ENCODE measurements at regions not wholly inside any gene's neighbourhood (a gene's known extent, or its start where the extent isn't known, plus 50 kb on each side); places are given as distances from the start of the nearest gene placed in this dataset.

DNA sequence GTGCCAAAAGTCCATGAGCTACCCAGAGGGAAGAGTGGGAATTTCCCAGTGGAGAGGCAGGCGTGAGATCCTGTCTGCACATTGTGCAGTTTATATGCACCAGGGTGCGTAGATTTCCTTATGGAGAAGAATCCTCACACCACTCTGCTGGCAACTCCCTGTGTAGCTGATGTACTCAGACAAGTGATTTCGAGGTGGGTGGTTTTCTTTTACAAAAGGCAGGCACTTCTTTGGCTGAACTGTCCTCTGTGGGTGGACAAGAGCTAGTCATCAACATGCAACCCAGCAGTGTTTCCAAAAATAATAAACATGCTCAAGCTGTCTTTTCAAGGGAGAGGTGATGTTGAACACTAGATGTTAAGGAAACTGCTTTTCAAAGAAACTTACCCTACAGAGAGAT is 121.7 kb upstream of the NXT1 start:
- H4K8ac ChIP-seq (ENCODE audit: low read length), result no peak overlapping the region
- H2BK12ac ChIP-seq (ENCODE audit: low read length in 2 of 2), result peak overlapping the region in 1 of 2 experiments; percentile 28
- WGBS, result 31% methylated on average over 1 of the region's 3 CpGs
- no peak overlapping the region for H2AFZ ChIP-seq (ENCODE audit: low read depth, low read length)
- H3K9ac ChIP-seq (ENCODE audit: low read length), result peak overlapping the region; percentile 38
- H2BK120ac ChIP-seq (ENCODE audit: low read depth, low read length), result no peak overlapping the region
- H2BK15ac ChIP-seq (ENCODE audit: low read depth, poor library complexity, severe bottlenecking), result no peak overlapping the region
- H2AK5ac ChIP-seq (ENCODE audit: low read length, severe bottlenecking), result no peak overlapping the region
- H3K4me1 ChIP-seq (ENCODE audit: control insufficient read depth, insufficient read depth, low read depth, low read length), result peaks cover 5% of the 10 kb centered on the region
- no peaks in the 10 kb centered on the region for H3K36me3 ChIP-seq (ENCODE audit: control insufficient read depth in 1 of 2, insufficient read depth in 2 of 2, low read depth in 1 of 2, low read length in 2 of 2)
- H3K4me2 ChIP-seq (ENCODE audit: low read length, poor library complexity, severe bottlenecking), result no peak overlapping the region
- H3K27ac ChIP-seq (ENCODE audit: low read length, poor library complexity, severe bottlenecking), result no peak overlapping the region
- no peak overlapping the region for H3K4me3 ChIP-seq (ENCODE audit: insufficient read depth in 1 of 2, low read depth in 1 of 2, low read length in 2 of 2)
- peak; percentile 83 for DNase-seq
- peak overlapping the region in 1 of 2 experiments; percentile 33 for H3K4ac ChIP-seq (ENCODE audit: low read depth in 1 of 2, low read length in 2 of 2)
- no peak overlapping the region for H2BK5ac ChIP-seq (ENCODE audit: low read depth, low read length, poor library complexity, severe bottlenecking)
- peaks cover 11% of the 10 kb centered on the region for H3K9me3 ChIP-seq (ENCODE audit: control insufficient read depth, low read length)
- no peak overlapping the region for H3K23ac ChIP-seq (ENCODE audit: low read length in 2 of 2)
- H4K91ac ChIP-seq (ENCODE audit: low read length), result no peak overlapping the region
- no peaks in the 10 kb centered on the region for H3K79me1 ChIP-seq (replicated peaks; ENCODE audit: low read length, poor library complexity, severe bottlenecking)
- H3K14ac ChIP-seq (ENCODE audit: low read length in 2 of 2), result no peak overlapping the region
- no peaks in the 10 kb centered on the region for H3K27me3 ChIP-seq (ENCODE audit: control insufficient read depth in 1 of 2, insufficient read depth in 1 of 2, low read length in 2 of 2)
- peak overlapping the region; percentile 15 to 49 for H3K18ac ChIP-seq (ENCODE audit: low read depth in 1 of 2, low read length in 2 of 2)

DNA sequence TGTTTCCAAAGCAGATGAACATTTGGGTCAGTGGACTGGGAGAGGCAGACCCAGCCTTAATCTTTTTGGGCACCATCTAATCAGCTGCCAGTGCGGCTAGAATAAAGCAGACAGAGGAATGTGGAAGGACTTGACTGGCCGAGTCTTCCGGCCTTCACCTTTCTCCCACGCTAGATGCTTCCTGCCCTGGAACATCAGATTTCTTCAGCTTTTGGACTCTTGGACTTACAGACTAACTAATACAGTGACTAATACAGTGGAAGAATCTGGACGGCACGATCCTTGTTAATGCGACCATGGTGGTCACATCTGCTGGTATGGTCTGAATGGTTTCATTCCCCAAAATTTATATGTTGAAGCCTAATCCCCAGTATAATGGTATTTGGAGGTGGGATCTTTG is 122.6 kb upstream of the NXT1 start:
- Histone ChIP-seq H4K8ac (ENCODE audit: low read length) (no peak overlapping the region), H2AFZ (ENCODE audit: low read depth, low read length) (no peak overlapping the region), H3K36me3 (ENCODE audit: control insufficient read depth in 1 of 2, insufficient read depth in 2 of 2, low read depth in 1 of 2, low read length in 2 of 2) (no peaks in the 10 kb centered on the region), H3K18ac (ENCODE audit: low read depth in 1 of 2, low read length in 2 of 2) (peak overlapping the region; percentile 23 to 93), H3K9ac (ENCODE audit: low read length) (no peak overlapping the region), H2BK15ac (ENCODE audit: low read depth, poor library complexity, severe bottlenecking) (no peak overlapping the region), H2BK12ac (ENCODE audit: low read length in 2 of 2) (peak overlapping the region; percentile 29 to 75), H3K4ac (ENCODE audit: low read depth in 1 of 2, low read length in 2 of 2) (no peak overlapping the region), H2AK5ac (ENCODE audit: low read length, severe bottlenecking) (no peak overlapping the region), H2BK120ac (ENCODE audit: low read depth, low read length) (no peak overlapping the region), H3K79me1 (replicated peaks; ENCODE audit: low read length, poor library complexity, severe bottlenecking) (no peaks in the 10 kb centered on the region), H3K4me3 (ENCODE audit: insufficient read depth in 1 of 2, low read depth in 1 of 2, low read length in 2 of 2) (no peak overlapping the region), H3K23ac (ENCODE audit: low read length in 2 of 2) (no peak overlapping the region), H3K9me3 (ENCODE audit: control insufficient read depth, low read length) (peaks cover 16% of the 10 kb centered on the region), H3K27ac (ENCODE audit: low read length, poor library complexity, severe bottlenecking) (no peak overlapping the region), H3K4me2 (ENCODE audit: low read length, poor library complexity, severe bottlenecking) (no peak overlapping the region), H3K27me3 (ENCODE audit: control insufficient read depth in 1 of 2, insufficient read depth in 1 of 2, low read length in 2 of 2) (no peaks in the 10 kb centered on the region), H2BK5ac (ENCODE audit: low read depth, low read length, poor library complexity, severe bottlenecking) (no peak overlapping the region), H4K91ac (ENCODE audit: low read length) (no peak overlapping the region), H3K14ac (ENCODE audit: low read length in 2 of 2) (no peak overlapping the region), H3K4me1 (ENCODE audit: control insufficient read depth, insufficient read depth, low read depth, low read length) (peaks cover 5% of the 10 kb centered on the region)
- WGBS, result 97% methylated on average over 7 of the region's 7 CpGs
- peak; percentile 28 for DNase-seq

DNA sequence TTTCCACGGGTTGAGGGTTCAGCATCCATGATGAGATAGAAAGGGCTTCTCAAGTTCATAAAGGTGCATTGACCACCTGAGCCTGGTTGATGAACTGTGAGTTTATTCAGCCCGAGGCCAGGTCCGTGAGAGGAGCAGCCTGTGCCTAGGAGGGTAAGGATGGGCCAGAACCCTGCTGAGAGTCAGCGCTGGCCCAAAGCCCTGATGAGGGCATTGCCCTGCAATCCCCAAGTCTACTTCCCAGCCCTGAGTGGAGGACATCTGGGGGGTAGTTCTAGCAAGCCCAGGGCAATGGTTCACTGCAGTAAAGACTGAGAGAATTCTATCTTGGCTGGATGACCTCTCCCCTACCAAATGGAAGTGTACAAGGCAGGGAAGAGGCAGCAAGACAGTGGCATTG is 123.3 kb upstream of the NXT1 start:
- DNase-seq, result no peak
- Histone ChIP-seq H3K9ac (ENCODE audit: low read length) (no peak overlapping the region), H3K79me1 (replicated peaks; ENCODE audit: low read length, poor library complexity, severe bottlenecking) (no peaks in the 10 kb centered on the region), H2BK5ac (ENCODE audit: low read depth, low read length, poor library complexity, severe bottlenecking) (no peak overlapping the region), H2AK5ac (ENCODE audit: low read length, severe bottlenecking) (no peak overlapping the region), H3K4me2 (ENCODE audit: low read length, poor library complexity, severe bottlenecking) (no peak overlapping the region), H2BK12ac (ENCODE audit: low read length in 2 of 2) (peak overlapping the region; percentile 29 to 93), H2AFZ (ENCODE audit: low read depth, low read length) (no peak overlapping the region), H3K27me3 (ENCODE audit: control insufficient read depth in 1 of 2, insufficient read depth in 1 of 2, low read length in 2 of 2) (no peaks in the 10 kb centered on the region), H3K9me3 (ENCODE audit: control insufficient read depth, low read length) (peaks cover 16% of the 10 kb centered on the region), H3K36me3 (ENCODE audit: control insufficient read depth in 1 of 2, insufficient read depth in 2 of 2, low read depth in 1 of 2, low read length in 2 of 2) (no peaks in the 10 kb centered on the region), H2BK120ac (ENCODE audit: low read depth, low read length) (peak overlapping the region; percentile 22), H3K18ac (ENCODE audit: low read depth in 1 of 2, low read length in 2 of 2) (peak overlapping the region; percentile 31 to 93), H3K4me1 (ENCODE audit: control insufficient read depth, insufficient read depth, low read depth, low read length) (peaks cover 5% of the 10 kb centered on the region), H3K23ac (ENCODE audit: low read length in 2 of 2) (no peak overlapping the region), H3K27ac (ENCODE audit: low read length, poor library complexity, severe bottlenecking) (no peak overlapping the region), H4K8ac (ENCODE audit: low read length) (peak overlapping the region; percentile 54), H3K4me3 (ENCODE audit: insufficient read depth in 1 of 2, low read depth in 1 of 2, low read length in 2 of 2) (no peak overlapping the region), H3K14ac (ENCODE audit: low read length in 2 of 2) (peak overlapping the region in 1 of 2 experiments; percentile 61), H2BK15ac (ENCODE audit: low read depth, poor library complexity, severe bottlenecking) (peak overlapping the region; percentile 44), H4K91ac (ENCODE audit: low read length) (peak overlapping the region; percentile 65), H3K4ac (ENCODE audit: low read depth in 1 of 2, low read length in 2 of 2) (peak overlapping the region; percentile 88 to 90)
- 55% methylated on average over 3 of the region's 4 CpGs for WGBS

DNA sequence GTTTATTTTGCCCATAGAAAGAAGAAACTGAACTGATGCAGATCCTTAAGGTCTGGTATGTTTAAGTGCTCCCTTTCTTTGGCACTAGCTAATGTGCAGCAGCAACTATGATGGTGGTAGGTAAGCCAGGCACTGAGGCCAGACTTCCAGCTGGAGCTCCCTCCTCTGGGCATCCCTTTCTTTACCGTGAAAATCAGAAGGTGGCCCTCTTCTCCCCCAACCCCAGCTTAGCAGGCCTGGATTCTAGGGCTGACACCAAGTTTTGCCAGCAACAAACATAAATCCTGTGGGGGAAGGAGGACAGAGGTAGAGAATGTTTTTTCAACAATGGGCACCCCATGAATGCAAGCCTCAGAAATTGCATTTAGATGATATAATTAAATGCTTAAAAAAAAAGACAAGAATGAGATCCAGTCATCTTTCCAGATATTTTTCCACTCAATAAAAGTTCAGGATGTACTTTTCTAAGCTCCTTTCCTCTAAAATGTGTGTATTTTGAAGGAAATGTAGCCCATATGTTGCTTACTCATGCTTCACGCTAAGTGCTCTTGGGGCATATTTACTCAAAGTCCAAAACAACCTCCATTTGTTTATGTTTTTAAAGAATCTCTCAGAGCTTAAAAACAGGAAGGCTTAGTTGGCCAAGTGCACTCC is 123.9 kb upstream of the NXT1 start:
- 0% methylated on average over 1 of the region's 2 CpGs for WGBS
- Histone ChIP-seq H2BK15ac (ENCODE audit: low read depth, poor library complexity, severe bottlenecking) (no peak overlapping the region), H3K4ac (ENCODE audit: low read depth in 1 of 2, low read length in 2 of 2) (peak overlapping the region in 1 of 2 experiments; percentile 92), H2BK12ac (ENCODE audit: low read length in 2 of 2) (peak overlapping the region; percentile 22 to 89), H2BK5ac (ENCODE audit: low read depth, low read length, poor library complexity, severe bottlenecking) (no peak overlapping the region), H3K4me1 (ENCODE audit: control insufficient read depth, insufficient read depth, low read depth, low read length) (peaks cover 5% of the 10 kb centered on the region), H3K27ac (ENCODE audit: low read length, poor library complexity, severe bottlenecking) (no peak overlapping the region), H3K23ac (ENCODE audit: low read length in 2 of 2) (no peak overlapping the region), H3K4me2 (ENCODE audit: low read length, poor library complexity, severe bottlenecking) (no peak overlapping the region), H3K4me3 (ENCODE audit: insufficient read depth in 1 of 2, low read depth in 1 of 2, low read length in 2 of 2) (no peak overlapping the region), H3K14ac (ENCODE audit: low read length in 2 of 2) (no peak overlapping the region), H3K79me1 (replicated peaks; ENCODE audit: low read length, poor library complexity, severe bottlenecking) (no peaks in the 10 kb centered on the region), H2BK120ac (ENCODE audit: low read depth, low read length) (peak overlapping the region; percentile 59), H3K36me3 (ENCODE audit: control insufficient read depth in 1 of 2, insufficient read depth in 2 of 2, low read depth in 1 of 2, low read length in 2 of 2) (no peaks in the 10 kb centered on the region), H2AK5ac (ENCODE audit: low read length, severe bottlenecking) (no peak overlapping the region), H3K27me3 (ENCODE audit: control insufficient read depth in 1 of 2, insufficient read depth in 1 of 2, low read length in 2 of 2) (no peaks in the 10 kb centered on the region), H2AFZ (ENCODE audit: low read depth, low read length) (no peak overlapping the region), H3K9me3 (ENCODE audit: control insufficient read depth, low read length) (peaks cover 17% of the 10 kb centered on the region), H4K91ac (ENCODE audit: low read length) (no peak overlapping the region), H3K9ac (ENCODE audit: low read length) (no peak overlapping the region), H3K18ac (ENCODE audit: low read depth in 1 of 2, low read length in 2 of 2) (peak overlapping the region; percentile 31 to 89), H4K8ac (ENCODE audit: low read length) (peak overlapping the region; percentile 20)
- peak; percentile 86 for DNase-seq
